NOMO-1 treated with DMSO at 0.1 percent for 48 hours (cell line): ENCODE measurements at regions not wholly inside any gene's neighbourhood (a gene's known extent, or its start where the extent isn't known, plus 50 kb on each side); places are given as distances from the start of the nearest gene placed in this dataset.

Source experiments
- DNase-seq: peaks from one replicate; lab custom pipeline; 2025; ENCODE audit not compliant: unreplicated experiment; lab: John Stamatoyannopoulos, UW

GRCh38 chr20:52652271-52652670, 319.9 kb upstream of the TSHZ2 start:
- peak; percentile 85 for DNase-seq

- no peak for DNase-seq
Observed at GRCh38 chr20:52649727-52650126, 322.4 kb upstream of the TSHZ2 start.

GRCh38 chr20:52645822-52646221, 326.3 kb upstream of the TSHZ2 start:
- DNase-seq: no peak

GRCh38 chr20:52643034-52643433, 329.1 kb upstream of the TSHZ2 start:
- DNase-seq: no peak

- no peak for DNase-seq
Observed at GRCh38 chr20:52637201-52637600, 335.0 kb upstream of the TSHZ2 start.

GRCh38 chr20:52631469-52631868, 340.7 kb upstream of the TSHZ2 start:
- DNase-seq: no peak

GRCh38 chr20:52630138-52630537, 342.0 kb upstream of the TSHZ2 start:
- no peak for DNase-seq

- no peak for DNase-seq
Observed at GRCh38 chr20:52624281-52624680, 347.9 kb upstream of the TSHZ2 start.

- no peak for DNase-seq
Observed at GRCh38 chr20:52622081-52622480, 350.1 kb upstream of the TSHZ2 start.

GRCh38 chr20:52621401-52621800, 350.8 kb upstream of the TSHZ2 start:
- no peak for DNase-seq

- DNase-seq: no peak
Observed at GRCh38 chr20:52619671-52620070, 352.5 kb upstream of the TSHZ2 start.

GRCh38 chr20:52619101-52619500, 353.1 kb upstream of the TSHZ2 start:
- DNase-seq: peak; percentile 26

- no peak for DNase-seq
Observed at GRCh38 chr20:52616629-52617028, 355.5 kb upstream of the TSHZ2 start.

GRCh38 chr20:52614051-52614863, 357.9 kb upstream of the TSHZ2 start:
- no peak for DNase-seq

- DNase-seq: no peak
Observed at GRCh38 chr20:52612046-52612632, 360.0 kb upstream of the TSHZ2 start.

- DNase-seq: no peak
Observed at GRCh38 chr20:52610749-52611148, 361.4 kb upstream of the TSHZ2 start.

- DNase-seq: peak; percentile 70
Observed at GRCh38 chr20:52601295-52601971, 370.7 kb upstream of the TSHZ2 start.

- no peak for DNase-seq
Observed at GRCh38 chr20:52596256-52596655, 375.9 kb upstream of the TSHZ2 start.

GRCh38 chr20:52595518-52595917, 376.6 kb upstream of the TSHZ2 start:
- no peak for DNase-seq

- no peak for DNase-seq
Observed at GRCh38 chr20:52593654-52594053, 378.5 kb upstream of the TSHZ2 start.

- DNase-seq: no peak
Observed at GRCh38 chr20:52592567-52592966, 379.6 kb upstream of the TSHZ2 start.

- DNase-seq: no peak
Observed at GRCh38 chr20:52590100-52590499, 382.1 kb upstream of the TSHZ2 start.
